HG03097 (cell line): ENCODE measurements at regions not wholly inside any gene's neighbourhood (a gene's known extent, or its start where the extent isn't known, plus 50 kb on each side); places are given as distances from the start of the nearest gene placed in this dataset.
"Not testable (repeated sequence)": the region's sequence is repeated elsewhere in the genome, so short reads cannot be mapped to it uniquely, and the experiment has no call there.

Experiments used
- ATAC-seq: cut with Tn5 transposase; IDR thresholded peaks from one replicate; pipeline ENCODE4 v1.9.1; 2021; ENCODE audit not compliant: unreplicated experiment, low FRiP score

DNA sequence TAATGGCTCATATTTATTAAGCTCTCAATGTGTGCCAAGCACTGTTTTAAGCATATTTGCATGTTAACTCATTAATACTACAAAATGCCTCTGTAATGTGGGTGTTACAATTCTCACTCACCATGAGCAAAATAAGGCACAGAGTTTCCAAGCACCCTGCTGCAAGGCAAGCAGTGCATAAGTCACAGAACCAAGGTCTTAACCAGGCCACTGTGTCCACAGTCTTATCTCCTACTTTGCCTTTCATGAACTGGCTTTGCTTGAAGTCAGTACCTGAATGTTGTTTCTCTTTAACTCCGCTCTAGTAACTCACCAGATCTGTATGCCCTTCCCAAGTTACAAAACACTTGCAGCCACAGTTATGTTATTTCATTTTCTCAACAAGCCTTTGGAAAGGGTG lies 1372.7 kb downstream of the AACS start:
- ATAC-seq = no peak

GRCh38 chr12:126443977-126444376 lies 1378.7 kb downstream of the AACS start:
- ATAC-seq = no peak

- ATAC-seq = no peak
These were observed 1382.1 kb downstream of the AACS start for GRCh38 chr12:126447346-126447745.

DNA sequence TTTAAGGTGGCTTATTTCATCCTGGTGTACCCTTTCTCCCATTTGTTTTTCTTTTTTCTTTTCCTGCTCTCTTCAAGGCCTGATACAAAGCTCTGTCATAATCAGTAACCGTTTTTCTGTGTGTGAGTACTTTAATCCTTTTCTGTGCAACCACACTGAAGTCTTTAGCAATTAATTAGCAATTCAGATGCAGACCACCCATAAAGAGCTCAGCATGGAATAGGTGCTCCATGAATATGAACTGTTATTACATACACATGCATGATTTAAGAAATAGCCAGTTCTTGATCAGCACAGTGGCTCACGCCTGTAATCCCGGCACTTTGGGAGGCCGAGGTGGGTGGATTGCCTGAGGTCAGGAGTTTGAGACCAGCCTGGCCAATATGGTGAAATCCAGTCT lies 1386.6 kb downstream of the AACS start:
- no peak for ATAC-seq

DNA sequence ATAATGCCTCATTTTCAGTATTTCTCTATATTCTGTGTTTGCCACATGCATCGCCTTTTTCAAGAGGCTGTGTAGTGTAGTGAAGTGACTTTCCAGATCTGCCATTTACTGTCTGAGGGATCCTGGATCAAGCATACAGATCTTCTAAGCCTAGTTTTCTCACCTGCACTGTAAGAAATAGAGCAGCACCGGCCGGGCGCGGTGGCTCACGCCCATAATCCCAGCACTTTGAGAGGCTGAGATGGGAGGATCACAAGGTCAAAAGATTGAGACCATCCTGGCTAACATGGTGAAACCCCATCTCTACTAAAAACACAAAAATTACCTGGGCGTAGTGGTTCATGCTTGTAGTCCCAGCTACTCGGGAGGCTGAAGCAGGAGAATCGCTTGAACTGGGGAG lies 1387.5 kb downstream of the AACS start:
- ATAC-seq = not testable (repeated sequence)

- ATAC-seq = no peak
These were observed 1389.3 kb downstream of the AACS start for GRCh38 chr12:126454581-126454980.

GRCh38 chr12:126457776-126458175 lies 1392.5 kb downstream of the AACS start:
- no peak for ATAC-seq

DNA sequence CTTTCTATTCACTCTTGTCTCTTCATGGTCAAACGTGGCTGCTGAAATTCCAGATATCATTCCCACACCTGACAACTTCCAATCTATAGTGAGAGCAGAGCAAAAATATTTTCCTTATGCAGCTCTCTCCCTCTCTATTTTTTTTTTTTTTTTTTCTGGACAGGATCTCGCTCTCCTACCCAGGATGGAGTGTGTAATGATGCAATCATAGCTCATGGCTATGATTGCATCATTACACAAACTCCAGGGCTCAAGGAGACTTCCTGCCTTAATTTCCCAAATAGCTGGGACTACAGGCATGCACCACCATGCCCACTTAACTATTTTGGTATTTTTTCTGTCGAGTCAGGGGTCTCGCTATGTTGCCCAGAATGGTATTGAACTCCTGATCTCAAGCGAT lies 1398.9 kb downstream of the AACS start:
- ATAC-seq = no peak

DNA sequence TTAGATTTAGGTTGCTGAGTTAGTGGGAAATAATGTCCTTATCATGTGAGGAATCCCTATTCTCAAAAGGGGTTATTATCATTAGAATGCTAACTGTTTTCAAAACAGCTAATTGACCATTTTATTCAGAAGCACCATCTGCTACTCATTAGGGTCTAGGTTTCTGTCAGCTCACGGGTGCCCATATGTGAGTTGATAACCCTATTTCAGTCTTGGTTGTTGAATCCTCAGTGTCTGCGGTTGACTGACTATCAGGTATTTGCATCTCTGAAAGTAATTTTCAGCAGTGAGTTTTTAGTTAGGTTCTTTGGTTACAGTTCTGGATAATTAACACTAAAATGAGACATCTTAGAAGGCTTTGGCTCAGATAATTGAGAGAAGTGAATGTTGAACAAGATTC lies 1404.0 kb downstream of the AACS start:
- no peak for ATAC-seq

DNA sequence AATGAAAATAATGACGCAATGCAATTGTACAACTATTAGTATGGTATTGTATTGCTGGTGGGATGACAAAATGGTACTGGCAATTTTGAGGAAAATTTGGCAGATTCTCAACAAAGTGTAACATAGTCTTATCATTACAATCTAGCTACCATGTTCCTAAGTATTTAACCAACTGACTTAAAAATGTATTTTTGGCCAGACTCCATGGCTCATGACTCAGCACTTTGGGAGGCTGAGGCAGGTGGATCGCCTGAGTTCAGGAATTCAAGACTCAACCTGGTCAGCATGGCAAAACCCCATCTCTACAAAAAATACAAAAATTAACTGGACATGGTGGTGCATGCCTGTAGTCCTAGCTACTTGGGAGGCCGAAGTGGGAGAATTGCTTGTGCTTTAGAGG lies 1409.5 kb downstream of the AACS start:
- ATAC-seq = no peak

- ATAC-seq = no peak
These were observed 1415.2 kb downstream of the AACS start for GRCh38 chr12:126480451-126480850.

GRCh38 chr12:126481688-126482087 lies 1416.5 kb downstream of the AACS start:
- ATAC-seq = no peak

GRCh38 chr12:126482238-126482889 lies 1417.1 kb downstream of the AACS start:
- ATAC-seq = no peak

DNA sequence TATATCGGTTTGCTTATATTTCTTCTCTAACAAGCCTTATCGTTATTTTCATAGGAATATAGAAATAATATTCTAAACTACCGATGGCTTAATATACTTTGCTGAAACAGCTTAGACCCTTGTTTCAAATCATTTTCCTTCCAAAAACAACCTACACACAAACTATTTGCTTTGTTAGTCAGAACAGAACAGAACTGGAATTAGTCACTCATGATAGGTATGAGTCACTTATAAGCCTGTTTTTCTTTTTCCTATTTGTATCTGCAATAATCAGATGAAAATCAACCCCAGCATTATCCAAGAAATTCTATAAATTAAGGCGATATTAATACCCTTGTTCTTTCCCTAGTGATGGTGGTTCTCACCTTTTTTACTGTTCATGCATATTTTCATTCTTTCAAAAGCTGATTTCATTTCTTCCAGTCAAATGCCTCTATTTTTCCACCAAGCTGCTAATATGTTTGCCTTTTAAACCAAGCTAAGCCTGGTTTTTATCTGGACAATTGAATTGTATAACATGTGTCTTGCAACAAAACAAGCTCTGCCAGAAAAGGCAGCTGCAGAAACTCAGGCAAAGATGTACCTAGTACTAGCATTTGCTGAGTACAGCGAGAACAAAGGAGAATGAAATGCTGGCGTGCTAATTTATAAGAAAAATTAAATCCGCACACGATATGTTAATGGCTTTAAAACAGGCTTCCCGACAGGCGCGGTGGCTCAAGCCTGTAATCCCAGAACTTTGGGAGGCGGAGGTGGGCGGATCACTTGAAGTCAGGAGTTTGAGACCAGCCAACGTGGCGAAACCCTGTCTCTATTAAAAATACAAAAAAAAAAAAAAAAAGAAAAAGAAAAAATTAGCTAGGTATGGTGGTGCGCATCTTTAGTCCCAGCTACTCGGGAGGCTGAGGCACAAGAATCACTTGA lies 1418.2 kb downstream of the AACS start:
- ATAC-seq = no peak

DNA sequence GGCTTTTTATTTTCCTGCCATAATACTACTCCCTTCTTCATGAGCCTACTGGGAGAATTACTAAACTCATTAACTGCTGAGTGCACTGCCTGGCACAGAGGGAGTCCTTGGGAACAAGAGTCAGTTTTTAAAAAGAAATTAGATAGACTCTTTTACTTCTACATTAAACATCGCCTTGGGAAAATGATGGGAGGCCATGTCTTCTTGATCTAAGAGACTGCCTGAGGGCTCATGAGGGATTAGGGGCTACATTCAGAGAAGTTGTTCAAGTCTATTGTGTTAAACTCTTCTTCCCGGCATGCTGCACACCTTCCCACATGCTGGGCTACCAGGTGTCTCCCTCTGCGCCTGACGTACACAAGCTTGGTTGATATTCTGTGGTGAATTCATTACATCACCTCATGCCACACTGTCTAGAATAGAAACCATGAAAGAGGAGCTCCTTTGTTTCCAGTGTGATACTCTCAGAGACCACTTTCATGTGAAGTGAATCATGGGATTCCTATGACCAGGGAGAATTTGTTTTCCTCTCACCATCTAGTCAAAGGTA lies 1422.3 kb downstream of the AACS start:
- no peak for ATAC-seq

GRCh38 chr12:126488806-126489205 lies 1423.6 kb downstream of the AACS start:
- no peak for ATAC-seq

GRCh38 chr12:126492181-126492580 lies 1426.9 kb downstream of the AACS start:
- no peak for ATAC-seq

GRCh38 chr12:126493366-126494108 lies 1428.3 kb downstream of the AACS start:
- ATAC-seq = no peak

DNA sequence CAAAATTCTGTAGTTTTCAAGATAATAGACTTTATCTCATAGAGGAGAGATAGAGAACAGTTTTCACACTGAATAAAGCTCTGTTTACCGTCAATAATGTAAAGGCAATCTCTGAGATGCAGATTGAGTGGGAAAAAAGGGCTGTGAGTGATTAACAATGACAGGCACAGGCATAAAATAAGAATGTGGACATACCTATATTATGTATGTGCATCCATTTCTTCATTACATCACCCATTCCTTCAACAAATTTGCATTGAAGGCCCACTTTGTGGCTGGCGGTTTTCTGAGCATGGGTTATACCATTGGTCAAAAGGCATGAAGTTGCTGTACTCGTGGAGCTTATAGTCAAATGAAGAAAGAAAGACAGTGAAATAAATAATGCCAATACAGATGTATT lies 1431.0 kb downstream of the AACS start:
- no peak for ATAC-seq

- no peak for ATAC-seq
These were observed 1441.4 kb downstream of the AACS start for GRCh38 chr12:126506426-126507182.
